Esophagus mucosa (tissue), 1 donor: ENCODE measurements at regions not wholly inside any gene's neighbourhood (a gene's known extent, or its start where the extent isn't known, plus 50 kb on each side); places are given as distances from the start of the nearest gene placed in this dataset.

ENCODE experiments used
- ATAC-seq: fragments of 200-7000 bp; cut with Tn5 transposase; one replicate; pipeline ENCODE4 v1.9.1; 2020
- donor health status: DM: yes; HTN: yes; CAD: no.

- no peak for ATAC-seq
Observed at GRCh38 chr17:74148901-74149596, 54.4 kb upstream of the RPL38 start.

DNA sequence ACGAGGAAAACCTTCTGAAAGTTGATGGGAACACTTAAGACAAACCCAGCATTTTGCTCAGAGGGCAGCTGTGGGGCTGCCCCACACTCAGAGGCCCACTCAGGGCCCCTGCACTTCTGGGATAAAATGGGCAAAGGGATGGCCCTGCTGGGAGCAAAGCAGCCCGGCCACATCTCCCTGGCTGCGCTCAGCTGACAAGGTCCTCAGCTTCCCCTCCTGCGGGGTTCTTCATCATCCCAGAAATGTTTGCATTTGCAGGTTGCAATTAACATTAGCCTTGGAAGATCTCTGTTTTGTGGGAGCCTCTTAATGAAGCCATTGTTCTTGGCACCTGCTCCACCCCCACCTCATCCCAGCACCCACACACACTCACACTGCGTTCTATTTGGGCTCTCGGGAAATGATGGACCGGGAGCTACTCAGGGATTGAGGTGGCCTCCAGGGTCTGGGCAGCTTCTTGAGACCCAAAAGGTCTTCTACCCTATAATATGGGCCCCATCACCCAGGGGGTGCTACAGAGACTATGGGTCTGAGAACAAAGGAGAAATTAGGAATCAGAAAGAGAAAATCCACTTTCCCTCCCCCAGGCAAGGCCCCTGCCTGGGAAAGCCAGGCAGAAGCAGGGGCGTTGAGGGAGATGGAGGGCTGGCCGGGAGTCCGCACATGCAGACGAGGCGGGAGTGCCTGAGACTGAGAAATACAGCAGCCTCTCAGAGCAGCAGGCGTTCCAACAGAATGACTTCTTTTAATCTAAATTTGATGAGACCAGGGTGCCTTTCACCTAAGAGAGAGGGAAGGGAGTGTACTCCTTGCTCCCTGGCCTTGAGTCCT, 53.7 kb upstream of the RPL38 start:
- no peak for ATAC-seq

DNA sequence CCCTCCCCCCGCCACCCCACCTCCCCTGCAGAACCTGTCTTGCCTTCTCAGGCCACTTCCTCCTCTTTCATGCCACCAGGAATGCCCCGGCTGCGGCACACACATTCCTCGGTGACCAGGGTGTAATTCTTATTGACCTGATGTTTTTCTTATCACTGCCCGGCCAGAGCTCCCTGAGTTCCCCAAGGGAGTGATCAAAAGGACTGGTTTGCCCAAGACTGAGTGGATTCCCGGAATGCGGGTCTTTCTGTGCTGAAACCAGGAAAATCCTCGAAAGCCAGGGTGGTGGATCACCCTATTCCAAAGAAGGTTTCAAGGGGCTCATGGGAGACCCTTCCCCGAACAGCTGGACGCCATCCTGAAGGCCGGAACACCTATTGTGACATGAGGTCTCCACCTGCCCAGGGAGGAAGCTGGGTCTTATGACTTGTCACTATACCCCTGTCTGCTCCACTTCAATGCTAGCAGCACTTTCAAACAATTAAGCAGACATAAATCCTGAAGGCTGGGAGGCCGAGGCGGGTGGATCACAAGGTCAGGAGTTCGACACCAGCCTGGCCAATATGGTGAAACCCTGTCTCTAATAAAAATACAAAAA, 53.0 kb upstream of the RPL38 start:
- no peak for ATAC-seq

DNA sequence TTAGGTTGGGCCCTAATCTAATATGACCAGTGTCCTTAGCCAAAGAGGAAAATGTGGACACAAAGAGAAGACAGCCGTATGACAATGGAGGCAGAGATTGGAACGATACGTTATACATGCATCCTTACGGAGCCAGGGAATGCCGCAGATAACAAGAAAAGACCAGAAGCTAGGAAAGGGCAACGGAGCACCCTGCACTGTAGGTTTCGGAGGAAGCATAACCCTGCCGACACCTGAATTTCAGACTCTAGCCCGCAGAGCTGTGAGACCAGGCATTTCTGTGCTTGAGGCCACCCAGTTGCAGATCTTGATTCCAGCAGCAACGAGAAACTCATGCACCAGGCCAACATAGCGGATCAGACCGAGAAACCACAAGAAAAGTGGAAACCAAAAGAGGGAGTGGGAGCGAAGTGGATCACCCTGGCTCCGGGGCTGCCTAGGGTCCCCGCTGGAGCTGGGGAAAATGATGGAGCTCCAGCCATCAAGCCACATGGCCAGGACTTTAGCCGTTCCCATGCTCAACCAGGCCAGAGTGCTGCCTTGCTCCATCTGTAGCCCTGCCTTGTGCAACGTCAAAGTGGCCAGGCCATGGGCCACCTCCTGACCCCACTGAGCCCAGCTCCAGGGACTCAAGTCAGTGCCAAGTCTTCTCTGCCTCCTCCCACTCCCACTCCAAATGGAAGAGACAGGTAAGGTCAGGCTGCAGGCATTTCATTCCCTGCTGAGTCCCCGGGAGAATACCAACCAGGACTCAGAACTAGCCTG, 51.7 kb upstream of the RPL38 start:
- no peak for ATAC-seq

DNA sequence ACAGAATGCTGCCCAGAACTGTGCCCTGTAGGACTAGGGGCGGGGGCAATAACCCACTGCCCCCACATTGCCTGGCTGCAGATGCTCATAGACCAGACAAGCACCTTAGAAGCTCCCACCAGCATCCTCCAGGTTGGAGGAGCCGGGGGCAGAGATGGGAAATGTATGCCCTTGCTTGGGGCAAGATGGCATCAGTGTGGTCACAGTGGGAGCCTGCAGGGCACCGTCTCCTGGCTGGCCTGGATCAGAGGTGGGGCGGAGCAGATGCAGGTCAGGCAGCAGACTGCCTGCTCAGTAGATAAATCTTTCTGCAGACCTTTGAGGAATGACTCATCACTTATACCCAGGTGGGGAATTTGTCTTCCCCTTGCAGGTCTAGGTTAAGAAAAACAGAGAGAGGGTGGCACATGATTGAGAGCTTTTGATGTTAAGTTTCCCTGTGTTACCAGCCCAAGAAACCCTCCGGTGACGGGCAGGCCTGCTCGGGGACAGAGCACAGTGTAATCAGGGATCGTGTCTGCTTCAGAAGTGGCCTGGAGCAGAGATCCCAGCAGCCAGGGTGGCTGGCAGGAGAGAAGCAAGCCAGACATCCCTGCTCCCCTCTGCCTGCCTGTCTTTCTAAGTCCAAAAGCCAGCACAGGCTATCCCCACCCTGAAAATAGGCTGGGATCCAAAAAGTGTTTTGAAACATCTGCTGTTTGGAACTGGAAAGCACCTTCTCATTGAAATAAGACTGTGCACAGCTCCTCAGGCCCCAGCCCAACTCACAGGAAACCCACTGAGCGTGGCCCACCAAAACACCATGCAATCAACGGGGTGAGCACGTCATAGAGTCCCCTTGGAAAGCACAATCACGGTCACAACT, 50.7 kb upstream of the RPL38 start:
- ATAC-seq: no peak

DNA sequence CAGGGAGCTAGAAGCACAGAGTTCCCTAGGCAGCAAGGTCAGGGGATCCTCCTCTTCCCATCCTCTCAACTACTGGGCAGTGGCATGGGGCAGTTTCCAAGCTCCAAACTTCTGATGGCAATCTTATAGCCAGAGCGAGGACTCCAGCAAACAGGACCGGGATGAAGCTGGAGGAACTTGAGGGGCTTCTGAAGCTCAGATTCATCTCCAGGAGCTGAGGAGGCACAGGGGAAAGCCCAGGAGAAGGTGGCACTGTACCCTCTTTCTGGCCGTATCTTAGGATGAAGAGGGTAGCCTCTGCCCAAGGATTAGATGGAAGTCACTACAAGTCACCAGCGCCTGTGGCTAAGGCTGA, 50.0 kb upstream of the RPL38 start:
- no peak for ATAC-seq
